Umbilical cord (tissue), 1 donor: ENCODE measurements at regions not wholly inside any gene's neighbourhood (a gene's known extent, or its start where the extent isn't known, plus 50 kb on each side); places are given as distances from the start of the nearest gene placed in this dataset.

Experiments used
- DNase-seq: peaks from one replicate; pipeline ENCODE4 v3.0.0-alpha.2; 2015; ENCODE audit warnings: low spot score

DNA sequence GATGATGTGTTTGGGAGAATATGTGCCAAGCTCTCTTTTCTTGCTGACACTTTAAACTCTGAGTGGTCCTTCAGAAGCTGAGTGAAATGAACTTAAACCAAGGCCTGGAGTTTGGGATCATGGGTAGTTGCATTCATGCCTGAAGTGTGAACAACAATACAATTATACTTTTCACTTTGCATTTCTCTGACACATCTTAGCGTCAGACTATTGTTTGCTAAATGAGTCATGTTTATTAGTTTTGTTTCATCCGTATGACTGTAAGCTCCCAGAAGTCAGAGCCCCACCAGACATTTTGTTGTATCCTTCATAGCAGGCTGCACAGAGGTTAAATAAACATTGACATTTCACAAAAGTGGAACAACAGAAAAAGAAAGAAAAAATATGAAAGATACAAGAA is 542.6 kb downstream of the TUSC7 start:
- no peak for DNase-seq

GRCh38 chr3:117252651-117253050 is 543.1 kb downstream of the TUSC7 start:
- DNase-seq = no peak

DNA sequence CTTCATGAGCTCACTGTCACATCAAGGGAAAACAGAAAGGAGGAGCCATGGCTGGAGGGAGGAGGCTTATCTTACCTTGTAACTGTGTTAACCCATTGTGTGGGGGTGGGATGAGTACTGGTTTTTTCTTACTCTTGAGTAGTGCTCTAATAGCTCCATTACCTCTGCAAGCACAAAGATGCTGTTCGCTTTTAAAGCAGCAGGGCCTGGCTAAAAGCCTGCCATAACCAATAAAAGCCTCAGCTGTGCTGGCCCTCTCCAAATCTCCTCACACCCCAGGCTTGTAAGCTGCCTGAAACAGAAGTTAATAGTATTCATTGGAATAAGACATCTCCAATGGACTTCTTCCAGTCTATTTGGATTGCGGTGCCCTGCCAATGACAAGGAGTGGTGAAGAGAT is 544.1 kb downstream of the TUSC7 start:
- no peak for DNase-seq

DNA sequence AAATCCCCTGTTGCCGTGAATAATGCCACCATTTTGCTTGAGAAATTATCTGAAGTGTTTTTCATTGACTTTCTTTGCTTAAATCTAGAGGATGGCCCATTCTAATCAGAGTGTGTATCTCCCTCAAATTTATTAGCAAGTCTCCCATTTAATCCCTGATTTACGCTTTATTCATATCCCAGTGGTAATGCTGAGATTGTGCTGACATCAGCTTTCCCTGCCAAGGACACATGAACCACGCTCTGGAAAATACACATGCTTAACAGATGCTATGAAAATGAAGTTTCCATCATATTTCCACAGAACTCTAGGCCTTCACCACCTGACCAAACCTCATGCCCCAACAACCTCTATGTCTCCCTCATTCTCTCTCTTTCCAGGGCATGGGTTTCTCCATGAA is 545.4 kb downstream of the TUSC7 start:
- DNase-seq = no peak

DNA sequence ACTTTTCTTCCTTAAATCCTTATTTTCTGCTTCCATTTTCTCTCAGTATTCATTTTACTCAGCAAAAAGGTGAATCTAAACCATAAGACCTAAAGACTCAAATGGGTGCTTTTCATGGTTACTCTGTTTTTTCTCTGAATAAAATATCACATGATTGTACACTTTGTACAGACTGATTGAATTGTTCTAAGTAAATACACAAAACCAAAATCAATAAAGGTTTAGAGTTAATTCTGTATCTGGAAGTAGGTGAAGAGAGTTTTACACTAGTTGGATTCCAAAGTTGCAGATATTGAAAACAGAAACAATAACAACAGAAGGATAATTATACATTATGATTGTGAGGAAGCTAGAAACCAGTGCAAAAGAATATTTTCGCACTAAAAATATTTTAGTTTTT is 546.2 kb downstream of the TUSC7 start:
- no peak for DNase-seq

- no peak for DNase-seq
Observed at GRCh38 chr3:117261983-117262421, 552.4 kb downstream of the TUSC7 start.

DNA sequence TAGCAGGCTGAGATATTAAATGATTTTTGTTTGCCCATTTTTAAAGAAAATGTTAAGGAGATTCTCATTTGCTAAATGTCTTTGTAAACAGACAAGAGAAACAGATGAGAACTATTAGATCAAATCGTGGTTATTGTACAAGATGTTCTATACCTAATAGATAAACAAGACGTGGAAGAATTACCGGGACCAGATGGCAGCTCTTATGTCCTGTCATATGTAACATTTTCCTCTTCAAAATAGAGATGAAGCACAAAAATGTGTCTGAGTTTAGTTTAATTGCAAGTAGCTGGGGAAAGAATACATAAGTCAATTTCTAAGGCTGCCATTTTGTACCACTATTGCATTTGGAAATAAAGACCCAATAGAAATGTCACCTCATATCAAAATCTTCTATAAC is 553.7 kb downstream of the TUSC7 start:
- no peak for DNase-seq

GRCh38 chr3:117263745-117264144 is 554.2 kb downstream of the TUSC7 start:
- no peak for DNase-seq

DNA sequence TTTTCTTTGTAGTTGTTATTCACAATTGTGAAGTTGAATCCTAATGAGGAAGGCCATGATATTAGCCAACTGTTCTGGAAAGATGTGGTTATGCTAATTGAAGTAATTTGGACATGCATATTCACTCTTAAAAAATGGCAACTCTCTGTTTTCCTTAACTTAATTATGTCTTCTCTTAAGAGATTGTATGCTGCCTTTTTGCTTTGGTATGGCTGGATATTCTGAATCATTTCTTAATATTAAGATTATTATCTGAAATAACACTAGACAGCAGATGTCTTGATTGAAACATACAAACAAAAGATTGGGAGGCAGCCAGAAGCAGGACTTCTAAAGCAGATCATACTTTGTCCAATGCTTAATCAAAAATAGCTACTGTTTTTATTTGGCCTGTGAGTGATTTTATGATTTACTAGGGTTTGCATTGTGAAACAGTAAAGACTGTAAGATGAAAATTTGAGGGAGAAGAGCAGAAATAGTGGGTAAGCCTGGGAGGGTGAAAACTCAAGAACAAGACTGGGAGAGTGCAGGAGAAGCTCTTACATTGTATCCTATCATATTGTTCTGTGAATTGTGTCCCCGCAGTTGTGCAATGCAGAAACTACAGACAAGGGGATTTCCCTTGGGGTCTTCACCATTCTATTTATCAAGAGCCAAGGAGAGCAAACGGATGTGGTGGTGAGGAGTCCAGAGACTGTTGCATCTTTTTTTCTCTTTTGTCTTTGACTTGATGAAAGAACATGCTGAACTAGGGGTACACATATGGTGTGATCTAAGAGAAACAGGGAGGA is 554.8 kb downstream of the TUSC7 start:
- no peak for DNase-seq

GRCh38 chr3:117266806-117267205 is 557.2 kb downstream of the TUSC7 start:
- DNase-seq = no peak

DNA sequence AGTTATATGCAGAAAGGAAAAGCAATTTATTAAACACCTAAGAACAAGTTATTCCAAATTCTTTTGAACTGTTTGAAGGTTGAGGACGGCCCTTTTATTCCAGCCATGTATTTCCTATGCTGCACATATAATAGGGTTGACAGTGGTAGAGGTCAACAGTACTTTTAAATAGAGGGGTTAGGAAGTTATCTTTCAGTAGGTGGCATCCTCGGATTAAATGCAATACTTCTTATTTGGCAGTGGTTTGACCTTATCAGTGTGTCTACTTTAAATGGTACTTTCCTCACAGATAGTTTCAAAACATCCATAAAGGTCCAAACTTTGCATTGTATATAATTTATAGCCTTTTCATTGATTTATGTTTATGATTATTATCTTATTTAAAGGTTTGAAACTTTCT is 558.7 kb downstream of the TUSC7 start:
- DNase-seq = no peak

GRCh38 chr3:117272274-117272673 is 562.7 kb downstream of the TUSC7 start:
- no peak for DNase-seq

GRCh38 chr3:117272876-117273523 is 563.4 kb downstream of the TUSC7 start:
- DNase-seq = no peak

- DNase-seq = no peak
Observed at GRCh38 chr3:117277816-117278215, 568.2 kb downstream of the TUSC7 start.

GRCh38 chr3:117278424-117279190 is 569.0 kb downstream of the TUSC7 start:
- DNase-seq = peak; percentile 39

DNA sequence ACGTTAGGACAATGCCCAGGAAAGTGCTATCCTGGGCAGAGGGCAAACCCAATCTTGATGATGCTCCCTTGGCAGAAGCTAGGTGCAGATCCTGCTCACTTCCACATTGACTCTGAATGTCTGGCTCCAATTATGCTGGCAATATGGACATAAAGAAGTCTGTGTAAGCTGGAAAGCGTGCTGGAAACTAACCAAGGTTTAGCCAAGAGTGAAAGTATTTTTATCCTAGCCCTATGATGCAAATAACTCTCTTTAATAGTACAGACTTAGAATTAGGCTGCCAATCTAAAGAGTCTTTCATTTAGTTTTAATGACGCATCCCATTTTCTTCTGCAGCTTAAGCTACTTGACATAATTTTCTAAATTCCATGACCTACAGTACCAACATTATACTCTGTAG is 571.8 kb downstream of the TUSC7 start:
- peak; percentile 48 for DNase-seq

- DNase-seq = no peak
Observed at GRCh38 chr3:117282566-117282965, 573.0 kb downstream of the TUSC7 start.

DNA sequence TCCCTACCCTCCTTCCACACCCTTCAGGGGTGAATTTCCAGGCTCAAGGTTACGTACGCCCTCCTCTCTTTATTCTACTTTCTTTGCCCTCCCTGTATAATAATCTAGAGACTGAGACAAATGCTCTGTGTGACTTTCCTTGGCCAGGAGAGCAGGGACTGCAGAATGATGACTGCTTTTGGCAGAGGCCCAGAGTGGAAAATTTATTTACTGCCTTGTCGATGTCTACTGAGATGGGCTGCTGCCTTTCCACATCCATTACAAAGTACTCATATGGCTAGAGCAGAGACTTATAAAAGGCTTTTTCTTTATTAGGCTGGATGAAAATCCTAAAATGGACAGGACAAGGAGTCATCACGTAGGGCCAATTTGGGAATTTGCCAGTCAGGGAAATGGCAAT is 576.2 kb downstream of the TUSC7 start:
- DNase-seq = no peak

DNA sequence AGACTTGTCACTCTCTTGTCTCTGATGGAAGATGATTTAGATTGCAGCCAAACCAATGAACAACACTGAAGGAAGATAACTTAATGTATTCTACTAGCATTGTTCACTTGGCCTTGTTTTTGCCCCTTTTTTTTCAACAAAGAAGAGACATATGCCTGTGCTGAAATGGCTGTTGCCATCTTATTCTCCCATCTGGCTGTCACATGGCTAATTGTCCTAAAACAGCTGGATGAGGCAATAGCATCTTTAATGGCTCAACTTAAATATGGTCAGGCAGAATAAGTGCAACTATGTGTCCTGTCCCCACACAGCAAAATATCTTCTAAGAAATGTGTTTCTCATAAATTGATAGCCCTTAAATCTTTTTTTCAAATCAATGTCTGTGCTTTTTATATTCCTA is 576.9 kb downstream of the TUSC7 start:
- no peak for DNase-seq

GRCh38 chr3:117287602-117288001 is 578.0 kb downstream of the TUSC7 start:
- no peak for DNase-seq

GRCh38 chr3:117291476-117291875 is 581.9 kb downstream of the TUSC7 start:
- no peak for DNase-seq

DNA sequence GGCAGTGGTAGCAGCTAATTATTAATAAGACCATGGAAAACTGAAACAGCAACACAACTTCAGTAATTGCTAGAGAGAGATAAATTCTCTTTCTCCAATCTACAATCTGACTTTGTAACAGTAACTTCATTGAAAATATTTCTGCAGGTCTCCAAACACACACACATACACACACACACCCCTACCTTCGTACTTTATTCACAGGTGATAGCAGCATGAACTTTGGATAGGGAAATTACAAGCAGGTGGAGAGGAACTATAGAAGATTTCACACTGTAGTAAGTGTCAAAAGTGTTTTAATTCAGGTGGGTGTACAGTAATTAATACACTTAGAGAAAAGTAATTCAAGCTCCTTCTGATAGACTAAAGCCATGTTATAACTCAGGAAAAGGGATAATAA is 587.5 kb downstream of the TUSC7 start:
- no peak for DNase-seq

DNA sequence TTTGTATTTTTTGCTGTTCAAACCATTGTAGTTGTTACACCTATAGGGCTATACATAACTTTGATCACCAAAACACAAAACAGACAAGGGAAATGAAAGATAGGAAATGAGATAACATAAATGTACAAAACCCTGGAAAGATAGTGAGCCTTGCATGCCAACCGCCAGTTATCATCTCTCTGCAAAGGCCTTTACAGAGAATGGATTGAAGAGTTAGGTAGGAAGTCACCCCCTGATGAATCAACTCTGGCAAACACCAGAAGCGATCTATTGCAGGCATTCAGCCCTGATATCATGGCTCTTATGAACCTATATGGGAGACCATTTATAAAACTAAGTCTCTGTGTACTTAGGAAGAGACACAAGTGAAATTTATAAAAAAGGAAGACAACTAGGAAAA is 588.0 kb downstream of the TUSC7 start:
- no peak for DNase-seq
